ENCODE measurements at regions not wholly inside any gene's neighbourhood (a gene's known extent, or its start where the extent isn't known, plus 50 kb on each side); places are given as distances from the start of the nearest gene placed in this dataset.

- Histone ChIP-seq H3K27ac (no peak overlapping the region), H3K79me2 (ENCODE audit: low read depth) (no peaks in the 10 kb centered on the region), H4K20me1 (ENCODE audit: low read depth) (peaks cover 1% of the 10 kb centered on the region), H2AFZ (replicated peaks) (no peak overlapping the region), H3K27me3 (no peaks in the 10 kb centered on the region), H3K4me1 (peaks cover 45% of the 10 kb centered on the region), H3K36me3 (no peaks in the 10 kb centered on the region), H3K4me2 (no peak overlapping the region), H3F3A (ENCODE audit: low read depth) (peaks cover 48% of the 10 kb centered on the region), H3K9me3 (ENCODE audit: low read depth) (no peaks in the 10 kb centered on the region), H3K9ac (no peak overlapping the region), H3K4me3 (no peak overlapping the region)
- peaks cover 46% of the 10 kb centered on the region for H3K4me1 Mint-ChIP-seq
- DNase-seq (ENCODE audit: low spot score): no peak
- peaks cover 55% of the 10 kb centered on the region for H3K27me3 Mint-ChIP-seq (ENCODE audit: insufficient read depth, low read depth)
- H3K27ac Mint-ChIP-seq: no peak overlapping the region
- H3K36me3 Mint-ChIP-seq: peaks cover 4% of the 10 kb centered on the region
- peak overlapping the region; percentile 57 for H3K4me3 Mint-ChIP-seq
- TF ChIP-seq EZH2 (IDR thresholded peaks at IDR 0.05): no peak
- no peak for TF ChIP-seq EZH2phosphoT487 (IDR thresholded peaks at IDR 0.05)
- TF ChIP-seq CTCF (IDR thresholded peaks at IDR 0.05): no peak
- H3K9me3 Mint-ChIP-seq: peaks cover 8% of the 10 kb centered on the region
These were observed 71.3 kb downstream of the CPN2 start for GRCh38 chr3:194279701-194280360.

- Mint-ChIP-seq H3K4me1 (peaks cover 39% of the 10 kb centered on the region), H3K27me3 (ENCODE audit: insufficient read depth, low read depth) (peaks cover 48% of the 10 kb centered on the region), H3K4me3 (no peak overlapping the region), H3K27ac (peak overlapping the region; percentile 29), H3K36me3 (peaks cover 4% of the 10 kb centered on the region), H3K9me3 (peaks cover 6% of the 10 kb centered on the region)
- Histone ChIP-seq H3K9me3 (ENCODE audit: low read depth) (no peaks in the 10 kb centered on the region), H3K27me3 (no peaks in the 10 kb centered on the region), H3K27ac (no peak overlapping the region), H3K79me2 (ENCODE audit: low read depth) (no peaks in the 10 kb centered on the region), H3K4me1 (peaks cover 48% of the 10 kb centered on the region), H3K4me2 (no peak overlapping the region), H3K4me3 (no peak overlapping the region), H3F3A (ENCODE audit: low read depth) (peaks cover 49% of the 10 kb centered on the region), H3K36me3 (no peaks in the 10 kb centered on the region), H2AFZ (replicated peaks) (no peak overlapping the region), H3K9ac (no peak overlapping the region), H4K20me1 (ENCODE audit: low read depth) (no peaks in the 10 kb centered on the region)
- TF ChIP-seq EZH2 (IDR thresholded peaks at IDR 0.05): no peak
- no peak for DNase-seq (ENCODE audit: low spot score)
These were observed 70.4 kb downstream of the CPN2 start for GRCh38 chr3:194280777-194281176.

GRCh38 chr3:194281306-194281705, 69.8 kb downstream of the CPN2 start:
- peaks cover 4% of the 10 kb centered on the region for H3K36me3 Mint-ChIP-seq
- DNase-seq (ENCODE audit: low spot score): no peak
- H3K27ac ChIP-seq: no peak overlapping the region
- no peak overlapping the region for H3K27ac Mint-ChIP-seq
- H3K9me3 ChIP-seq (ENCODE audit: low read depth): no peaks in the 10 kb centered on the region
- no peaks in the 10 kb centered on the region for H4K20me1 ChIP-seq (ENCODE audit: low read depth)
- H3K4me1 ChIP-seq: peaks cover 50% of the 10 kb centered on the region
- H3K27me3 ChIP-seq: no peaks in the 10 kb centered on the region
- no peaks in the 10 kb centered on the region for H3K79me2 ChIP-seq (ENCODE audit: low read depth)
- H3K4me3 Mint-ChIP-seq: peak overlapping the region; percentile 48
- H3K4me2 ChIP-seq: no peak overlapping the region
- H3K9ac ChIP-seq: no peak overlapping the region
- peaks cover 6% of the 10 kb centered on the region for H3K9me3 Mint-ChIP-seq
- no peak overlapping the region for H3K4me3 ChIP-seq
- H3K36me3 ChIP-seq: no peaks in the 10 kb centered on the region
- peaks cover 44% of the 10 kb centered on the region for H3K27me3 Mint-ChIP-seq (ENCODE audit: insufficient read depth, low read depth)
- peaks cover 36% of the 10 kb centered on the region for H3K4me1 Mint-ChIP-seq
- peaks cover 50% of the 10 kb centered on the region for H3F3A ChIP-seq (ENCODE audit: low read depth)
- TF ChIP-seq CTCF (IDR thresholded peaks at IDR 0.05): no peak
- no peak for TF ChIP-seq EZH2 (IDR thresholded peaks at IDR 0.05)
- no peak for TF ChIP-seq EZH2phosphoT487 (IDR thresholded peaks at IDR 0.05)
- H2AFZ ChIP-seq (replicated peaks): no peak overlapping the region

GRCh38 chr3:194281766-194282165, 69.4 kb downstream of the CPN2 start:
- Mint-ChIP-seq H3K36me3 (peaks cover 4% of the 10 kb centered on the region), H3K4me1 (peaks cover 32% of the 10 kb centered on the region), H3K27ac (no peak overlapping the region), H3K9me3 (peaks cover 6% of the 10 kb centered on the region), H3K4me3 (peak overlapping the region; percentile 48), H3K27me3 (ENCODE audit: insufficient read depth, low read depth) (peaks cover 44% of the 10 kb centered on the region)
- Histone ChIP-seq H3K27me3 (no peaks in the 10 kb centered on the region), H4K20me1 (ENCODE audit: low read depth) (no peaks in the 10 kb centered on the region), H3K36me3 (no peaks in the 10 kb centered on the region), H3K4me1 (peaks cover 49% of the 10 kb centered on the region), H3K9ac (no peak overlapping the region), H2AFZ (replicated peaks) (no peak overlapping the region), H3K27ac (no peak overlapping the region), H3K4me2 (no peak overlapping the region), H3K9me3 (ENCODE audit: low read depth) (no peaks in the 10 kb centered on the region), H3K79me2 (ENCODE audit: low read depth) (no peaks in the 10 kb centered on the region), H3K4me3 (no peak overlapping the region), H3F3A (ENCODE audit: low read depth) (peaks cover 50% of the 10 kb centered on the region)
- no peak for TF ChIP-seq CTCF (IDR thresholded peaks at IDR 0.05)
- TF ChIP-seq EZH2 (IDR thresholded peaks at IDR 0.05): no peak
- no peak for TF ChIP-seq EZH2phosphoT487 (IDR thresholded peaks at IDR 0.05)
- DNase-seq (ENCODE audit: low spot score): no peak

All from neural progenitor cell (in vitro differentiated cells).